Lower lobe of right lung (tissue), 2 donors: ENCODE measurements at regions not wholly inside any gene's neighbourhood (a gene's known extent, or its start where the extent isn't known, plus 50 kb on each side); places are given as distances from the start of the nearest gene placed in this dataset.
"Not testable (repeated sequence)": the region's sequence is repeated elsewhere in the genome, so short reads cannot be mapped to it uniquely, and the experiment has no call there.

ENCODE experiments used
- ATAC-seq, 2 donors: fragments of 200-7000 bp; cut with Tn5 transposase; one replicate each; pipeline ENCODE4 v1.9.1; 2020 to 2022; ENCODE audit warnings: mild to moderate bottlenecking in 2 of 2, moderate library complexity in 2 of 2
- DNase-seq: peaks from one replicate; pipeline ENCODE4 v3.0.0-alpha.2; 2020
- H3K27ac ChIP-seq: fragments of 200-600 bp; one replicate; pipeline ENCODE4 v1.8.0; 2022
- H3K27me3 ChIP-seq: fragments of 200-600 bp; one replicate; pipeline ENCODE4 v1.8.0; 2022; ENCODE audit warnings: low read depth
- H3K36me3 ChIP-seq: fragments of 200-600 bp; one replicate; pipeline ENCODE4 v1.8.0; 2022; ENCODE audit warnings: mild to moderate bottlenecking
- H3K4me1 ChIP-seq: fragments of 200-600 bp; one replicate; pipeline ENCODE4 v1.8.0; 2022
- H3K4me3 ChIP-seq: fragments of 200-600 bp; one replicate; pipeline ENCODE4 v1.8.0; 2022; ENCODE audit warnings: mild to moderate bottlenecking
- H3K9me3 ChIP-seq: fragments of 200-600 bp; one replicate; pipeline ENCODE4 v1.8.0; 2022
- intact Hi-C: fragments of 100-400 bp; cut with DNase I; formaldehyde crosslinking; loops from one replicate; pipeline ENCODE4 v1.11.0; 2022
- TF ChIP-seq, protein P1 (sequence below): fragments of 200-600 bp; IDR thresholded peaks from one replicate; pipeline ENCODE4 v1.8.0; 2022; ENCODE audit warnings: antibody characterized with exemption, mild to moderate bottlenecking
- donor health status: DM: no; HTN: yes; CAD: no; lungs with severe emphysema.

DNA sequence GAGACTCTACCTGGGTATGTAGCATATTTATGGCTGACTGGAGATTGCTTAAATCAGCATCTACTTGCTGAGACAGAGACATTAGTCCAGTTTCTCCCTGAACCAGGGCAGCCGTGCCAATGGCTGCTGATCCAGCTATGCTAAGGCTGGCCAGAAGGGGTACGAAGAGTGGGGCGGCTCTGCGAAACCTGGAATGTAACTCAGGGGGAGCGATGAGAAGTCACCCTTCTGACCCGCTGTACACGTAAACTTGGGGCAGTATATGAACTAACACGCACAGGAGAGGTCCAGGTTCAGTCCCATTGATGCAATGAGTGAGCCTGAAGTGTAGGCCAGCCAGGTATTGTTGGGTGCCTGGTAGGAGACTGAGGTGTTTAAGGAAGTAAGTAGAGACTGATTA, 73.7 kb downstream of the PRR15 start:
- intact Hi-C loops: no loop called here
- Histone ChIP-seq H3K27me3 (no peaks in the 10 kb centered on the region), H3K4me1 (no peaks in the 10 kb centered on the region), H3K9me3 (no peaks in the 10 kb centered on the region), H3K4me3 (no peak overlapping the region), H3K27ac (no peak overlapping the region), H3K36me3 (no peaks in the 10 kb centered on the region)
- TF ChIP-seq, protein P1, sequence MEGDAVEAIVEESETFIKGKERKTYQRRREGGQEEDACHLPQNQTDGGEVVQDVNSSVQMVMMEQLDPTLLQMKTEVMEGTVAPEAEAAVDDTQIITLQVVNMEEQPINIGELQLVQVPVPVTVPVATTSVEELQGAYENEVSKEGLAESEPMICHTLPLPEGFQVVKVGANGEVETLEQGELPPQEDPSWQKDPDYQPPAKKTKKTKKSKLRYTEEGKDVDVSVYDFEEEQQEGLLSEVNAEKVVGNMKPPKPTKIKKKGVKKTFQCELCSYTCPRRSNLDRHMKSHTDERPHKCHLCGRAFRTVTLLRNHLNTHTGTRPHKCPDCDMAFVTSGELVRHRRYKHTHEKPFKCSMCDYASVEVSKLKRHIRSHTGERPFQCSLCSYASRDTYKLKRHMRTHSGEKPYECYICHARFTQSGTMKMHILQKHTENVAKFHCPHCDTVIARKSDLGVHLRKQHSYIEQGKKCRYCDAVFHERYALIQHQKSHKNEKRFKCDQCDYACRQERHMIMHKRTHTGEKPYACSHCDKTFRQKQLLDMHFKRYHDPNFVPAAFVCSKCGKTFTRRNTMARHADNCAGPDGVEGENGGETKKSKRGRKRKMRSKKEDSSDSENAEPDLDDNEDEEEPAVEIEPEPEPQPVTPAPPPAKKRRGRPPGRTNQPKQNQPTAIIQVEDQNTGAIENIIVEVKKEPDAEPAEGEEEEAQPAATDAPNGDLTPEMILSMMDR: no peak
- ATAC-seq: no peak
- DNase-seq: no peak

DNA sequence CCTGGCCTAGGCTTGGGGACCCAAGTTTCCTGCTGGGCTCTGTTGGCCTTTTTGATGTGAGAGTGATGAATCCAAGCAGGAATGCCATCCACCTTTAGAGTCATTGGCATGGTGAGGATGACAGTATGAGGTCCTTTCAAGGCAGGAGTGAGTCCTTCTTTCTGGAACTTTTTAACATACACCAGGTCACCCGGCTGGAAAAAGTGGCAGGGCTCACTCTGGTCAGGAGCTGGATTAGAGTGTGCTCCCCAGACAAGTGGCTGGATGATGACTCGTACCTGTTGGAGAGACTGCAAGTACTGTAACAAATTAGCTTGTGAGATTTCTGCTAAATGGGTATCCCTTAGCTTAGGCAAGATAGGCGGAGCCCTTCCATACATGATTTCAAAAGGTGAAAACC, 75.2 kb downstream of the PRR15 start:
- H3K36me3 ChIP-seq, H3K27ac ChIP-seq, intact Hi-C loops, H3K4me3 ChIP-seq, H3K27me3 ChIP-seq, ATAC-seq, DNase-seq, H3K9me3 ChIP-seq, H3K4me1 ChIP-seq: not testable (repeated sequence)

DNA sequence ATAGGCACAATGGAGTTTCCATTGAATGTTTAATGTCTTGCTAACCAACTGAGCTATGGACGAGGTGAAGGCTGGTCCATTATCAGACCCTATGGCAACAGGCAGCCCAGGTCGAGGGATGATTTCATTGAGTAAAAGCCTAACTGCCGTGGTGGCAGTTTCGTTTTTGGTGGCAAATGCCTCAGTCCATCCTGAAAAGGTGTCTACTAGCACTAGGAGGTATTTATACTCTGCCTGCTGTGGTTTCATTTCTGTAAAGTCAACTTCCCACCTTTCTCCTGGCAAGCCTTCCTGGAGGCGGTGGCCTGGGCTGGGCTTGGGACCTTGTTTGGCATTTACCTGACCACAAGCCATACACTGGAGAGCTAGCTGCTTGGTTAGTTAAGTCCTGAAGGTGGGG, 75.8 kb downstream of the PRR15 start:
- Histone ChIP-seq H3K27ac (no peak overlapping the region), H3K9me3 (no peaks in the 10 kb centered on the region), H3K36me3 (no peaks in the 10 kb centered on the region), H3K27me3 (no peaks in the 10 kb centered on the region), H3K4me3 (no peak overlapping the region), H3K4me1 (no peaks in the 10 kb centered on the region)
- no peak for DNase-seq
- no peak for ATAC-seq
- intact Hi-C loops: no loop called here
- TF ChIP-seq, protein P1: no peak

DNA sequence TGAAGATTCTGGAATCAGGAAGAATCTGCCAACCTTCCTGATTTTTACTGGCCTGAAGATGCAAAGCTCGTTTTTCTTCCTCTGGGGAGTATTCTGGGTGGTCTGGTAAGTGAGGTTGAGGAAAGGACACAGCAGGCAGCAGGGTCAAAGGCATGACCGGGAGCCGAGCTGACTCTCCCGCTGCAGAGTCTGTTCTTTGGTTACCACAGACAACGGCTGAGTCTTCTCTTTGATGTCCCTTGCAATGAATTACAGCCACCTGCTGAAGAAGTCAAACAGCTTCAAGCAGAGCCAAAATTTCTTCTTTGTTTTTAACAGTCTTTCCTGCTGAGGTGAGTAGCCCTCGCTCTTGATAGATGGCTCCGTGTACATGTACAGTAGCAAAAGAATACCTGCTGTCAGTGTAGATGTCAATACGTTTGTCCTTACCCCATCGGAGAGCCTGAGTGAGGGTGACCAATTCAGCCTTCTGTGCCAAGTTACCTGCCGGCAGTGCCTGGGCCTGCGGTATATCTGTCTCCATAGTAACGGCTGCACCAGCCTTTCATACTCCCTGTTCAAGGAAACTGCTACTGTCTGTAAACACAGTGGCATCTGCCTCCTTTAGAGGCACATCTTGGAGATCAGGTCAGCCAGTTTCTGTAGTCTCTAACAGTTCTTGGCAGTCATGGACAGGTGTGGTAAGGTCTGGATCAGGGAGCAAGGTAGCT, 76.4 kb downstream of the PRR15 start:
- DNase-seq (no peak), ATAC-seq (no peak)
- Histone ChIP-seq H3K9me3 (no peaks in the 10 kb centered on the region), H3K27ac (no peak overlapping the region), H3K4me1 (no peaks in the 10 kb centered on the region), H3K36me3 (no peaks in the 10 kb centered on the region), H3K4me3 (no peak overlapping the region), H3K27me3 (no peaks in the 10 kb centered on the region)
- intact Hi-C loops: no loop called here
- TF ChIP-seq, protein P1: no peak

DNA sequence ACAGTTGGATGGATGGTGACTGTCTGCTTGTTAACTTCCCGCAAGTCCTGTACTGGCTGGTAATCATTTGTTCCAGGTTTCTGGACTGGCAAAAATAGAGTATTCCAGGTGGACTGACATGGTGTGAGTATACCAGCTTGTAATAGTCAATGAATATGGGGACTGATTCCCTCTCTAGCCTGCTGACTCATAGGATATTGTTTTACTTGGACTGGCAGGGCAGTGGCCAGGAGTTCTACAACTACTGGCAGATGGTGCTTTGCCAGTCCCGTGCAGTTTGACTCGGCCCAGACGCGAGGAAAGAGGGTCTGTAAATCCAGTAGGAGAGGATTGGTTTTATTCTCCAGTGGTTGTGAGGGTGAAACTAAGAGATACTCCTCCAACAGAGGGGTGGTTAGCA, 78.0 kb downstream of the PRR15 start:
- TF ChIP-seq, protein P1: no peak
- DNase-seq (no peak), ATAC-seq (no peak)
- Histone ChIP-seq H3K27ac (no peak overlapping the region), H3K9me3 (no peaks in the 10 kb centered on the region), H3K4me1 (no peaks in the 10 kb centered on the region), H3K4me3 (no peak overlapping the region), H3K36me3 (no peaks in the 10 kb centered on the region), H3K27me3 (no peaks in the 10 kb centered on the region)
- intact Hi-C loops: no loop called here

DNA sequence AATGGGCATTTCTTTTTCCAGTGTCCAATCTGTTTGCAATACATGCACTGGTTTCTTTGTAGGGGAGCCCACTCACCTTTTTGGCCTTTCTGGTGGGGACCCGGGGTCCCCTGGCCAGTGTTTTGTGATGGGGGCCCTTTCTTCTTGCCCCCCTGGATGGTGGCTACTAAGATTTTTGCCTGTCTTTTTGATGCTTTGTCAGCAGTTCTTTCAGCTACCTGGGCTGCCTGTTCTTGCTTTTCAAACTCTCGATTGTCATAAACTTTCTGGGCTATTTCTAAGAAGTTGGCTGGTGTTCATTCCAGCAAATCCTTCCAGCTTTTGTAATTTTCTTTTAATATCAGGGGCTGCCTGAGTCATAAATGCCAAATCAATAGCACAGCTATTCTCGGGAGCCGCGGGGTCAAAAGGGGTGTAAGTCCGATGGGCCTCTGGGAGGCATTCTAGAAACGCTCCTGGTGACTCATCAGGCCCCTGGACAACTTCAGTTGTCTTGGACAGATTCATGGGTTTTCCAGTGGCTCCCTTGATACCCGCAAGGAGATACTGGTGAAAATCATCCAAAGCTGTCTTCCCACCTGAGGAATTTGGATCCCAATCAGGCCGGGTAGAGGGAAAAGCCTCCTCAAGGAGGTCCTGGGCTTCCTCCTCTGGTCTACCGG, 79.0 kb downstream of the PRR15 start:
- no peak overlapping the region for H3K27ac ChIP-seq
- H3K36me3 ChIP-seq: no peaks in the 10 kb centered on the region
- H3K4me3 ChIP-seq: no peak overlapping the region
- TF ChIP-seq, protein P1: no peak
- H3K9me3 ChIP-seq: no peaks in the 10 kb centered on the region
- H3K27me3 ChIP-seq: no peaks in the 10 kb centered on the region
- intact Hi-C loops: no loop called here
- H3K4me1 ChIP-seq: no peaks in the 10 kb centered on the region
- no peak for ATAC-seq
- DNase-seq: no peak

DNA sequence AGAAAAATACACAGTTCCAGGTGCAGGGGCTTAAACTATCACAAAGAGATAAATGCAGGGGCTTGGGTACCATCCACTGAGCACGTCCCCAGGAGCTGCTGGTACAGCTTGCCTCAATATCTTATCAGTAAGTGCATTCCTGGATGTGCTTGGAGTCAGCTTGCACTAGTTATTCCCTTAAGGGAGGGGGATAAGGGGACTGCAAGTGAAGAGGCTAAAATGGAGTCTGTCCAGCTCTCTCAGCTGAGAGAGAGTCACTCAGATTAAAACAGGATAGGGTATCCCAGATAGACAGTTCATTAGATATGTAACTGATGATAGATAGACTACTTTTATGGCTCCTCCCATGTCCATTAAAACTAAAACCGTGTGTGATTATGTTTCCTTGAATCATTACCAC, 82.5 kb downstream of the PRR15 start:
- H3K27ac ChIP-seq, H3K27me3 ChIP-seq, DNase-seq, ATAC-seq, H3K4me3 ChIP-seq, intact Hi-C loops, H3K36me3 ChIP-seq, H3K9me3 ChIP-seq, H3K4me1 ChIP-seq: not testable (repeated sequence)
